ENCODE measurements at regions not wholly inside any gene's neighbourhood (a gene's known extent, or its start where the extent isn't known, plus 50 kb on each side); places are given as distances from the start of the nearest gene placed in this dataset.

DNA sequence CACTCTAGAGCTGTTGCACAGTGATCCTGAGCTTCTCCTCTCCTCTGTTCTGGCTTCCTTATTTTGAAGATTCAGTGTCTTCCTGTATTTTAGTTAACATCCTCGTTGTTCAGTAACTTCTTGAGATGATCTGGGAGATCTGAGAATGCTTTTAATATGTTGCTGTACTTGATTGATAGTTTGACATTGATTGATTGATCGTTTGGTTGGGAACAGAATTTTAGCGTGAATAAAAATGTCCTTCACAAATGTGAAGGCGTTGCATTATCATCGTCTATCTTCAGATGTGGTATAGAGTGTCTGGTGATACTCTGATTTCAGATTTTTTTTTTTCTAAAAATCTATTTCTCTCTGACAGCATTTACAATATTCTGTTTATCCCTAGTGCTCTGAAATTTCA, 80.1 kb upstream of the KLF12 start:
- TF ChIP-seq POLR2AphosphoS5 (IDR thresholded peaks at IDR 0.05; ENCODE audit: low read depth, low read length) (no peak), POLR2A (IDR thresholded peaks at IDR 0.05; ENCODE audit: low read depth, low read length) (no peak), TAF1 (IDR thresholded peaks at IDR 0.05; ENCODE audit: borderline replicate concordance, low read depth, low read length) (no peak)

Measured in GM12892 (cell line).